ENCODE measurements at regions not wholly inside any gene's neighbourhood (a gene's known extent, or its start where the extent isn't known, plus 50 kb on each side); places are given as distances from the start of the nearest gene placed in this dataset.

GRCh38 chrX:138890491-138890890, 179.0 kb upstream of the FGF13 start:
- no peak for TF ChIP-seq CTCF (conservative IDR thresholded peaks at IDR 0.05; ENCODE audit: low read depth in 2 of 2)
- TF ChIP-seq CREB1 (CRISPR knock-in tag; IDR thresholded peaks at IDR 0.05; ENCODE audit: low read depth): no peak
- no peak for TF ChIP-seq EZH2 (IDR thresholded peaks at IDR 0.05; ENCODE audit: low read depth, unreplicated experiment)
- TF ChIP-seq ETS1 (IDR thresholded peaks at IDR 0.05): no peak
- no peak for TF ChIP-seq REST (IDR thresholded peaks at IDR 0.05; ENCODE audit: unreplicated experiment)
- no peak for TF ChIP-seq POLR2AphosphoS5 (IDR thresholded peaks at IDR 0.05; ENCODE audit: low read depth)
- no peak for TF ChIP-seq JUNB (IDR thresholded peaks at IDR 0.05; ENCODE audit: unreplicated experiment)
- TF ChIP-seq EZH2phosphoT487 (IDR thresholded peaks at IDR 0.05; ENCODE audit: unreplicated experiment): no peak
- no peak for TF ChIP-seq ZNF462 (CRISPR knock-in tag; IDR thresholded peaks at IDR 0.05)
- no peak for TF ChIP-seq NANOG (IDR thresholded peaks at IDR 0.05; ENCODE audit: borderline replicate concordance)
- TF ChIP-seq ZNF331 (CRISPR knock-in tag; IDR thresholded peaks at IDR 0.05; ENCODE audit: low read depth): no peak
